Neutrophil (primary cell): ENCODE measurements at regions not wholly inside any gene's neighbourhood (a gene's known extent, or its start where the extent isn't known, plus 50 kb on each side); places are given as distances from the start of the nearest gene placed in this dataset.

Experiments used
- H3K27ac ChIP-seq: fragments of 200-600 bp; sonication (generic); 2 replicates; pipeline ENCODE4 v1.5.1; 2016; ENCODE audit warnings: mild to moderate bottlenecking, moderate library complexity
- H3K27me3 ChIP-seq: fragments of 200-600 bp; sonication (generic); 2 replicates; pipeline ENCODE4 v1.6.0; 2016; ENCODE audit warnings: mild to moderate bottlenecking
- H3K36me3 ChIP-seq: fragments of 200-600 bp; sonication (generic); 2 replicates; pipeline ENCODE4 v1.5.1; 2017
- H3K4me1 ChIP-seq, 2 experiments: fragments of 200-600 bp in 1 of 2; sonication (generic) in 1 of 2; 1 replicate in 1 of 2; 2 replicates in 1 of 2; pipeline versions ENCODE4 v1.5.1 to v1.6.1; 2013 to 2016; ENCODE audit warnings: low read depth in 1 of 2, low read length in 1 of 2, mild to moderate bottlenecking in 1 of 2, moderate library complexity in 1 of 2; ENCODE audit not compliant: control insufficient read depth in 1 of 2, insufficient read depth in 1 of 2
- H3K4me3 ChIP-seq, 2 experiments: fragments of 200-600 bp in 1 of 2; sonication (generic) in 1 of 2; 1 replicate in 1 of 2; 2 replicates in 1 of 2; pipeline ENCODE4 v1.5.1; 2013 to 2016; ENCODE audit warnings: low read depth in 1 of 2, low read length in 1 of 2, mild to moderate bottlenecking in 1 of 2, moderate library complexity in 1 of 2
- H3K9me3 ChIP-seq: fragments of 200-600 bp; sonication (generic); 2 replicates; pipeline ENCODE4 v1.5.1; 2016
- CTCF ChIP-seq: fragments of 200-600 bp; sonication (generic); IDR thresholded peaks from 2 replicates; pipeline ENCODE4 v1.5.1; 2016; ENCODE audit warnings: antibody characterized with exemption

GRCh38 chr2:59745085-59745484 lies 808.4 kb downstream of the BCL11A start:
- H3K27ac ChIP-seq: no peak overlapping the region
- no peak for TF ChIP-seq CTCF

GRCh38 chr2:59744436-59744835 lies 809.0 kb downstream of the BCL11A start:
- no peaks in the 10 kb centered on the region for H3K9me3 ChIP-seq
- no peak overlapping the region for H3K4me3 ChIP-seq
- H3K4me1 ChIP-seq: no peaks in the 10 kb centered on the region
- H3K36me3 ChIP-seq: no peaks in the 10 kb centered on the region
- H3K27ac ChIP-seq: no peak overlapping the region
- no peak for TF ChIP-seq CTCF
- no peaks in the 10 kb centered on the region for H3K27me3 ChIP-seq

More at GRCh38 chr2:59745085-59745484, 808.4 kb downstream of the BCL11A start:
- no peak overlapping the region for H3K4me3 ChIP-seq
- no peaks in the 10 kb centered on the region for H3K9me3 ChIP-seq
- no peaks in the 10 kb centered on the region for H3K4me1 ChIP-seq
- H3K36me3 ChIP-seq: no peaks in the 10 kb centered on the region
- no peaks in the 10 kb centered on the region for H3K27me3 ChIP-seq

DNA sequence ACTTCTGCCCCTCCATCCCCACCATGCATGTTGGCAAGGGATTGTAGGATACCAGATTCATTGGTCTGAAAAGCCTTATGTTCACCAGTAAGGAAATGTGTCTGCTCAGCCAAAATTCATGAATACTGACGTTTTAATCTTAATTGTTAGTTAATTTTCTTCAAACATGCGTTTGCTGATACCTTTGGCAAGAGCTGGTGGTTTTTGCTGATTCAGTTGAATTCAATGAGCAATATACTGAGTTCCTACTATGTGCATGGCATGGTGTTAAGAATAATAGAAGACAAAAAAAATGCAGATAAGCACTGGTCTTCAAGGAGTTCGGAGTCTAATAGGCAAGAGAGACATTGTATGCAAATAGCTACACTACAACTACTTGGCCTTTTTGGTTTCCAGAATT lies 811.6 kb downstream of the BCL11A start:
- Histone ChIP-seq H3K4me3 (no peak overlapping the region), H3K27me3 (no peaks in the 10 kb centered on the region), H3K36me3 (no peaks in the 10 kb centered on the region), H3K27ac (no peak overlapping the region), H3K9me3 (no peaks in the 10 kb centered on the region), H3K4me1 (no peaks in the 10 kb centered on the region)
- TF ChIP-seq CTCF: no peak

DNA sequence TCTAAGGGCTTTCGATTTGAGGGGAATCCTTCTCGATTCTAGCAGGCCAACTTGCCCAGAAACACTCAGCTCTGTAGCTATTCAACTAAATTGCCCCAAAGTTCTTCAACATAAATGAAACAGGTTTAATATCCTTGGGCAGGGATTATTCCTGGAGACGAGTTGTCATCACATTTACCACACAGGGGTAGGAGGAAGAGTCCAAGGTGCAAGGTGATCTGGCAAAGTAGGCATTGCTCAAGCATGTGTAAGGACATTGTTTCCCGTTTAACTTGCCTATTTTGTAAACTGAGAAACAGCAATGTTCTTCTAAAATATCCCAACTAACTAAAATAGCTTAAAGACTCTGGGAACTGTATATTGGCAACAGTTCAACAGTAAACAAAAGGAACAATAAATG lies 814.3 kb downstream of the BCL11A start:
- Histone ChIP-seq H3K4me1 (no peaks in the 10 kb centered on the region), H3K36me3 (no peaks in the 10 kb centered on the region), H3K27ac (no peak overlapping the region), H3K4me3 (no peak overlapping the region), H3K27me3 (no peaks in the 10 kb centered on the region), H3K9me3 (no peaks in the 10 kb centered on the region)
- no peak for TF ChIP-seq CTCF

DNA sequence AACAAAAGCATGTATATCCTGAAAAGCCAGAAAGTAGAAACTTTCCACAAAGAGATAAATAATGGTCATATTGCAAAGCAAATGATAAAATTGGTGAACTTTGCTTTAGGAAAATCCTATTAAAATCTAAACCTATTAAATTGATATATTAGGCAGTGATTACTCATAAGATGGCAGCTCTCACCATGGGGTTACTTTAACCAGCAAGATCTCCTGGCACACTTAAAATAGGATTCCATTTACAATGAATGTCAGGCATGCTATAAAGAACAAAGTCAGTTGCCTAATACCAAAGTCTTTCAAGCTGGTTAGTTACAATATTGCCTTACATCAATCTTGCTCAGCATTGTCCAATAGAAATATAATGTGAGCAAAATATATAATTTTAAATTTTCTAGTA lies 816.2 kb downstream of the BCL11A start:
- no peaks in the 10 kb centered on the region for H3K27me3 ChIP-seq

More for the DNA sequence above, 816.2 kb downstream of the BCL11A start:
- H3K27ac ChIP-seq: no peak overlapping the region
- no peak for TF ChIP-seq CTCF
- H3K4me1 ChIP-seq: no peaks in the 10 kb centered on the region
- no peak overlapping the region for H3K4me3 ChIP-seq
- H3K36me3 ChIP-seq: no peaks in the 10 kb centered on the region
- H3K9me3 ChIP-seq: no peaks in the 10 kb centered on the region
